Hepatocyte (in vitro differentiated cells): ENCODE measurements at regions not wholly inside any gene's neighbourhood (a gene's known extent, or its start where the extent isn't known, plus 50 kb on each side); places are given as distances from the start of the nearest gene placed in this dataset.
"Not testable (repeated sequence)": the region's sequence is repeated elsewhere in the genome, so short reads cannot be mapped to it uniquely, and the experiment has no call there.

Experiments used
- DNase-seq: peaks from one replicate; pipeline ENCODE4 v3.0.0-alpha.2; 2016; ENCODE audit warnings: low spot score
- H2AFZ ChIP-seq: fragments of 200-600 bp; sonication (generic); 2 replicates; pipeline ENCODE4 v1.6.0; 2016; ENCODE audit warnings: antibody characterized with exemption, mild to moderate bottlenecking
- H3K27ac ChIP-seq: fragments of 200-600 bp; sonication (generic); 2 replicates; pipeline ENCODE4 v1.5.1; 2016; ENCODE audit warnings: mild to moderate bottlenecking
- H3K27me3 ChIP-seq: fragments of 200-600 bp; sonication (generic); 2 replicates; pipeline ENCODE4 v1.6.1; 2016
- H3K36me3 ChIP-seq: fragments of 200-600 bp; sonication (generic); replicated peaks from 2 replicates; pipeline ENCODE4 v1.5.1; 2016; ENCODE audit warnings: low read depth; ENCODE audit not compliant: insufficient read depth
- H3K4me1 ChIP-seq: fragments of 200-600 bp; sonication (generic); 2 replicates; pipeline ENCODE4 v1.5.1; 2016; ENCODE audit warnings: mild to moderate bottlenecking, moderate library complexity; ENCODE audit not compliant: insufficient read depth
- H3K4me2 ChIP-seq: fragments of 200-600 bp; sonication (generic); 2 replicates; pipeline ENCODE4 v1.6.0; 2016
- H3K4me3 ChIP-seq: fragments of 200-600 bp; sonication (generic); 2 replicates; pipeline ENCODE4 v1.5.1; 2016; ENCODE audit warnings: mild to moderate bottlenecking
- H3K79me2 ChIP-seq: fragments of 200-600 bp; sonication (generic); 2 replicates; pipeline ENCODE4 v1.6.0; 2017; ENCODE audit warnings: mild to moderate bottlenecking
- H3K9me2 ChIP-seq: fragments of 200-600 bp; sonication (generic); replicated peaks from 2 replicates; pipeline ENCODE4 v1.6.0; 2017; ENCODE audit warnings: mild to moderate bottlenecking; ENCODE audit not compliant: insufficient read depth
- H3K9me3 ChIP-seq: fragments of 200-600 bp; sonication (generic); 2 replicates; pipeline ENCODE4 v1.5.1; 2016; ENCODE audit warnings: low read depth, mild to moderate bottlenecking
- H4K20me1 ChIP-seq: fragments of 200-600 bp; sonication (generic); 2 replicates; pipeline ENCODE4 v1.6.0; 2016; ENCODE audit warnings: mild to moderate bottlenecking; ENCODE audit not compliant: insufficient read depth, poor library complexity, severe bottlenecking
- CTCF ChIP-seq: fragments of 200-600 bp; sonication (generic); IDR thresholded peaks from 2 replicates; pipeline ENCODE4 v1.5.1; 2016; ENCODE audit warnings: antibody characterized with exemption, mild to moderate bottlenecking; ENCODE audit not compliant: poor library complexity
- EZH2 ChIP-seq: fragments of 200-600 bp; sonication (generic); IDR thresholded peaks from 2 replicates; pipeline ENCODE4 v1.6.1; 2016; ENCODE audit warnings: antibody characterized with exemption, mild to moderate bottlenecking, borderline replicate concordance
- EZH2phosphoT487 ChIP-seq: fragments of 200-600 bp; sonication (generic); IDR thresholded peaks from one replicate; pipeline ENCODE4 v1.6.1; 2018; ENCODE audit warnings: antibody characterized with exemption, mild to moderate bottlenecking, low read depth, moderate library complexity; ENCODE audit not compliant: unreplicated experiment, severe bottlenecking
- WGBS: methylation state at CpG from one replicate; pipeline ENCODE4 v1.1.6; 2016; ENCODE audit warnings: low lambda C conversion rate; ENCODE audit errors: missing lambda C conversion rate; 5-methylcytosine and 5-hydroxymethylcytosine counted together

GRCh38 chr12:46064548-46064947 is 74.2 kb upstream of the SCAF11 start:
- 96% methylated on average over 2 of the region's 2 CpGs for WGBS
- no peaks in the 10 kb centered on the region for H3K27me3 ChIP-seq
- H3K4me3 ChIP-seq: no peak overlapping the region
- no peak for DNase-seq
- H4K20me1 ChIP-seq: no peaks in the 10 kb centered on the region
- H2AFZ ChIP-seq: no peak overlapping the region
- H3K27ac ChIP-seq: no peak overlapping the region
- H3K9me2 ChIP-seq: no peaks in the 10 kb centered on the region
- H3K36me3 ChIP-seq: no peaks in the 10 kb centered on the region
- no peak overlapping the region for H3K4me2 ChIP-seq
- no peaks in the 10 kb centered on the region for H3K9me3 ChIP-seq
- no peaks in the 10 kb centered on the region for H3K4me1 ChIP-seq
- no peak for TF ChIP-seq CTCF
- no peaks in the 10 kb centered on the region for H3K79me2 ChIP-seq

GRCh38 chr12:46058697-46059096 is 68.3 kb upstream of the SCAF11 start:
- H3K27ac ChIP-seq, H3K27me3 ChIP-seq, H2AFZ ChIP-seq, H4K20me1 ChIP-seq, H3K9me3 ChIP-seq, H3K79me2 ChIP-seq, H3K4me1 ChIP-seq, H3K4me2 ChIP-seq, H3K4me3 ChIP-seq, DNase-seq, H3K9me2 ChIP-seq, H3K36me3 ChIP-seq: not testable (repeated sequence)
- 93% methylated on average over 7 of the region's 7 CpGs for WGBS

- H3K9me3 ChIP-seq: peaks cover 6% of the 10 kb centered on the region
- H3K9me2 ChIP-seq: no peaks in the 10 kb centered on the region
- no peaks in the 10 kb centered on the region for H3K27me3 ChIP-seq
- H3K4me3 ChIP-seq: no peak overlapping the region
- TF ChIP-seq CTCF (no peak), EZH2 (no peak), EZH2phosphoT487 (no peak)
- H3K36me3 ChIP-seq: no peaks in the 10 kb centered on the region
- no peak overlapping the region for H3K27ac ChIP-seq
- no peak overlapping the region for H2AFZ ChIP-seq
- H3K4me2 ChIP-seq: no peak overlapping the region
- no peaks in the 10 kb centered on the region for H3K79me2 ChIP-seq
- H3K4me1 ChIP-seq: no peaks in the 10 kb centered on the region
- H4K20me1 ChIP-seq: no peaks in the 10 kb centered on the region
- DNase-seq: no peak
Measured at GRCh38 chr12:46050805-46051204, 60.4 kb upstream of the SCAF11 start.

GRCh38 chr12:46049665-46050064 is 59.3 kb upstream of the SCAF11 start:
- WGBS: 41% methylated on average over 2 of the region's 2 CpGs
- no peak overlapping the region for H3K4me3 ChIP-seq
- no peaks in the 10 kb centered on the region for H3K36me3 ChIP-seq
- DNase-seq: no peak
- TF ChIP-seq EZH2phosphoT487 (no peak), CTCF (no peak), EZH2 (no peak)
- no peaks in the 10 kb centered on the region for H3K9me2 ChIP-seq
- no peaks in the 10 kb centered on the region for H3K27me3 ChIP-seq
- H4K20me1 ChIP-seq: no peaks in the 10 kb centered on the region
- H3K4me1 ChIP-seq: no peaks in the 10 kb centered on the region
- H3K79me2 ChIP-seq: no peaks in the 10 kb centered on the region
- no peak overlapping the region for H3K27ac ChIP-seq
- peaks cover 6% of the 10 kb centered on the region for H3K9me3 ChIP-seq
- H3K4me2 ChIP-seq: no peak overlapping the region
- no peak overlapping the region for H2AFZ ChIP-seq
